A673 (cell line): ENCODE measurements at regions not wholly inside any gene's neighbourhood (a gene's known extent, or its start where the extent isn't known, plus 50 kb on each side); places are given as distances from the start of the nearest gene placed in this dataset.

Source experiments
- BruUV-seq: library from RNA; stranded (reverse); fragments of 400-500 nt; replicated peaks from 2 replicates; lab custom pipeline; 2021; lab: Mats Ljungman, UMichigan
- CTCF ChIA-PET: fragments of 300-600 bp; sonication (Branson Sonifier 250); formaldehyde crosslinking; loops from one replicate; lab custom pipeline; 2022; ENCODE audit warnings: antibody characterized with exemption; lab: Charles Lee
- POLR2A ChIA-PET: fragments of 300-600 bp; sonication (Branson Sonifier 250); formaldehyde crosslinking; loops from one replicate; lab custom pipeline; 2022; ENCODE audit warnings: antibody characterized with exemption; ENCODE audit not compliant: low non-redundant PET; lab: Charles Lee
- DNase-seq: peaks from one replicate; pipeline ENCODE4 v3.0.0-alpha.2; 2015; ENCODE audit warnings: low spot score
- H3K27ac ChIP-seq: fragments of 200-600 bp; sonication (generic); 2 replicates; pipeline ENCODE4 v1.5.1; 2016; ENCODE audit warnings: mixed run types, low read depth, mild to moderate bottlenecking, mixed read lengths, antibody characterized with exemption, low read length; ENCODE audit not compliant: poor library complexity, severe bottlenecking
- H3K27me3 ChIP-seq: fragments of 200-600 bp; sonication (generic); replicated peaks from 2 replicates; pipeline ENCODE4 v1.6.1; 2017; ENCODE audit warnings: mixed run types, low read depth, mild to moderate bottlenecking, mixed read lengths, antibody characterized with exemption, low read length; ENCODE audit not compliant: insufficient read depth, poor library complexity
- H3K36me3 ChIP-seq: fragments of 200-600 bp; sonication (generic); 2 replicates; pipeline ENCODE4 v1.6.1; 2016; ENCODE audit warnings: mixed run types, mild to moderate bottlenecking, mixed read lengths, antibody characterized with exemption, low read length; ENCODE audit not compliant: insufficient read depth, poor library complexity, severe bottlenecking
- H3K4me1 ChIP-seq: fragments of 200-600 bp; sonication (generic); 2 replicates; pipeline ENCODE4 v1.6.1; 2017; ENCODE audit warnings: mixed run types, mild to moderate bottlenecking, mixed read lengths, antibody characterized with exemption, low read length; ENCODE audit not compliant: insufficient read depth, poor library complexity, severe bottlenecking
- H3K4me3 ChIP-seq: fragments of 200-600 bp; sonication (generic); 2 replicates; pipeline ENCODE4 v1.5.1; 2016; ENCODE audit warnings: low read depth, mixed run types, mild to moderate bottlenecking, mixed read lengths, low read length; ENCODE audit not compliant: poor library complexity, severe bottlenecking
- H3K9me3 ChIP-seq: fragments of 200-600 bp; sonication (generic); 2 replicates; pipeline ENCODE4 v1.6.1; 2016; ENCODE audit warnings: mixed run types, low read depth, mild to moderate bottlenecking, mixed read lengths, antibody characterized with exemption, low read length; ENCODE audit not compliant: poor library complexity, severe bottlenecking
- EZH2 ChIP-seq: fragments of 200-600 bp; sonication (generic); IDR thresholded peaks from 2 replicates; pipeline ENCODE4 v1.6.1; 2017; ENCODE audit warnings: borderline replicate concordance, low read depth, mild to moderate bottlenecking, mixed read lengths, antibody characterized with exemption, low read length; ENCODE audit not compliant: poor library complexity, severe bottlenecking
- intact Hi-C: fragments of 100-400 bp; cut with micrococcal nuclease; formaldehyde crosslinking; loops from one replicate; pipeline ENCODE4 v1.10.0; 2022; ENCODE audit not compliant: unreplicated experiment
- TF ChIP-seq, protein P1 (sequence below): fragments of 300-800, 200-600 bp; sonication (generic); conservative IDR thresholded peaks from 2 replicates; pipeline ENCODE4 v1.5.1; 2017; ENCODE audit warnings: low read depth, mild to moderate bottlenecking, antibody characterized with exemption, low read length, moderate library complexity, mixed read lengths

GRCh38 chr6:112941613-112942012, 594.5 kb downstream of the RFPL4B start:
- POLR2A ChIA-PET = no interaction called here
- H3K27me3 ChIP-seq = no peaks in the 10 kb centered on the region
- H3K4me1 ChIP-seq = peaks cover 20% of the 10 kb centered on the region
- no TSS peak for BruUV-seq
- H3K27ac ChIP-seq = no peak overlapping the region
- no peaks in the 10 kb centered on the region for H3K36me3 ChIP-seq
- no peak for DNase-seq
- CTCF ChIA-PET = no interaction called here
- no peaks in the 10 kb centered on the region for H3K9me3 ChIP-seq
- TF ChIP-seq, protein P1, sequence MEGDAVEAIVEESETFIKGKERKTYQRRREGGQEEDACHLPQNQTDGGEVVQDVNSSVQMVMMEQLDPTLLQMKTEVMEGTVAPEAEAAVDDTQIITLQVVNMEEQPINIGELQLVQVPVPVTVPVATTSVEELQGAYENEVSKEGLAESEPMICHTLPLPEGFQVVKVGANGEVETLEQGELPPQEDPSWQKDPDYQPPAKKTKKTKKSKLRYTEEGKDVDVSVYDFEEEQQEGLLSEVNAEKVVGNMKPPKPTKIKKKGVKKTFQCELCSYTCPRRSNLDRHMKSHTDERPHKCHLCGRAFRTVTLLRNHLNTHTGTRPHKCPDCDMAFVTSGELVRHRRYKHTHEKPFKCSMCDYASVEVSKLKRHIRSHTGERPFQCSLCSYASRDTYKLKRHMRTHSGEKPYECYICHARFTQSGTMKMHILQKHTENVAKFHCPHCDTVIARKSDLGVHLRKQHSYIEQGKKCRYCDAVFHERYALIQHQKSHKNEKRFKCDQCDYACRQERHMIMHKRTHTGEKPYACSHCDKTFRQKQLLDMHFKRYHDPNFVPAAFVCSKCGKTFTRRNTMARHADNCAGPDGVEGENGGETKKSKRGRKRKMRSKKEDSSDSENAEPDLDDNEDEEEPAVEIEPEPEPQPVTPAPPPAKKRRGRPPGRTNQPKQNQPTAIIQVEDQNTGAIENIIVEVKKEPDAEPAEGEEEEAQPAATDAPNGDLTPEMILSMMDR = no peak
- TF ChIP-seq EZH2 = no peak
- intact Hi-C loops = no loop called here
- H3K4me3 ChIP-seq = no peak overlapping the region

- H3K9me3 ChIP-seq = no peaks in the 10 kb centered on the region
- no TSS peak for BruUV-seq
- CTCF ChIA-PET = no interaction called here
- H3K36me3 ChIP-seq = no peaks in the 10 kb centered on the region
- no peak overlapping the region for H3K27ac ChIP-seq
- no peak for TF ChIP-seq EZH2
- TF ChIP-seq, protein P1 = no peak
- H3K4me1 ChIP-seq = peaks cover 7% of the 10 kb centered on the region
- H3K27me3 ChIP-seq = no peaks in the 10 kb centered on the region
- intact Hi-C loops = no loop called here
- no peak for DNase-seq
- POLR2A ChIA-PET = no interaction called here
- no peak overlapping the region for H3K4me3 ChIP-seq
Measured at GRCh38 chr6:112946051-112946450, 598.9 kb downstream of the RFPL4B start.

DNA sequence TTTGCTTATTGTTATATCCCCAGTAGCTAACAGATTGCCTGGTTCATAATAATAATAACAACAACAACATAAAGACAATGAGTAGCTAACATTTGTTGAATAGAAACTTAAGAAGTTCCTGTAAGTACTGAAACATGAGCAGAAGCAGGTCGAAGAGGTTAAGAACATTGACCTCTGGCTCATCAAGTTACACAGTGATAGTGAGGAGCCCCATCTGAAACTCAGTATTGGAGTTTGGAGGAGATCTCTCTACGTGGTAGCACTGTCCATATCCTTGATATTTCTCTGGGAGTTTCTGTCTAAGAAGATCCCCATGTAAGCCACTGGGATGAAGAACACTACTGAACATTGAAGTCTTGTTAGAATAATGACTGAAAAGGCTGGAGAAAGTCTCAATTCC, 600.4 kb downstream of the RFPL4B start:
- H3K27ac ChIP-seq = no peak overlapping the region
- no peak overlapping the region for H3K4me3 ChIP-seq
- TF ChIP-seq, protein P1 = no peak
- TF ChIP-seq EZH2 = no peak
- no peaks in the 10 kb centered on the region for H3K4me1 ChIP-seq
- H3K9me3 ChIP-seq = no peaks in the 10 kb centered on the region
- DNase-seq = no peak
- ChIA-PET CTCF (no interaction called here), POLR2A (no interaction called here)
- intact Hi-C loops = no loop called here
- H3K36me3 ChIP-seq = no peaks in the 10 kb centered on the region
- no peaks in the 10 kb centered on the region for H3K27me3 ChIP-seq
- no TSS peak for BruUV-seq
